ENCODE measurements at regions not wholly inside any gene's neighbourhood (a gene's known extent, or its start where the extent isn't known, plus 50 kb on each side); places are given as distances from the start of the nearest gene placed in this dataset.

DNA sequence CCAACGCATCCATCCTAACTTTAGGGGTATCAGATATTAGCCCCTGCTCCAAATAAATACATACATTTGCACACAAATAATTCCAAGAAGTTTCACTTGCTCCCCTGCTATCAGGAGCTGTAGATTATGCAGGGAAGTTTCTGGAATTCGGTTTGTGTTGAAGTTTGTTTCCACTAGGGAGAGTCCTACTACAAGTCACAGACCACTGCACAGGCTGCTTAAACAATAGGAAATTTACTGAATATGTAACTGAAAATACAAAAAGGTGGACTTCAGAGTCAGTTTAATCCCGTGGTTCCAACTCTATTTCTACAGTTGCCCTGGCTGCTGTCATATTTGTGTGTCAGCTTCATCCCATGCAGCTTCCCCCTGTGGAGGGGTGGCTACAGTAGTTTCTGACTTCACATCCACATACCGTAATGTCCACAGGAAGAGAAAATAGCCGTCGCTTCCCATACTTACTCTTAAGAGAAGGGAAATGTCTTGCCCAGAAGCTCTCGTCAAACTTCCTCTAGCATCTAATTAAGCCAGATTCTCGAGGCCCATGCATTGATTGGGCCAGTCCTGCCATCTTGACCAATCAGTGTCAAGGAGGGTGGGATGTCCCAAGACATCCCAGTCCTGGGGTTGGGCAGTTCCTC is 286.6 kb downstream of the COG6 start:
- DNase-seq, result no peak

DNA sequence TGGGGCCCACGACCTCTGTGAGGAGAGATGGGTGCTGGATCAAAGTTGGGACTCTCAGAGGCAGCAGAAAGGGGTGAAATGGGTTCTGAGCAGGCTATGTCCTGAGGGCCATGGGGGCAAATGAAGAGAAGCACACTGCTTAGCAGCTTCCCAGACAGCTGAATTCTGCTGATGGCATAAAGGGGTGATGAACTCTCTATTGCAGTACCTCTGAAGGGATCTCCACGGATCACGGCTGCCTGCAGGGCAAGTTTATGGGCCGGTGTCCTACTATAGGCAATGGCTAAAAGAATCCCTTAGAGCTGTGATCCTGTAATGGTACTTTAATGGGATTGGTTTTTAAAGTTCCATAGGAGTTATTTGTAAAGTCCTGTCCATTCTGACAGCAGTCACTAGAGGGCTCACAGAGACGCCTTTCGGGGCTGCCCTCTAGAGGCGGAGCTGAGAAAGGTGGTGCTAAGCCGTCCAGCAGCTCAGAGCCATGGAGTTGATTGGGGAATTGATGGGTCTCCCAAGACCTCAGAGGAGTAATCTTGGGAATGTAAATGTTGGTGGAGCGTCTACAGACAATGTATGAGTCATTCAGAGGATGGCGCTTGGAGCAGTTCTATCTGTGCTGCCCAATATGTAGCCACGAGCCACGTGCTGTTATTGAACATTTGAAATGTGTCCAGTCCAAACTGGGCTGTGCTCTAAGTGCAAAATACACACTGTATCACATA is 287.3 kb downstream of the COG6 start:
- DNase-seq, result peak; percentile 55

DNA sequence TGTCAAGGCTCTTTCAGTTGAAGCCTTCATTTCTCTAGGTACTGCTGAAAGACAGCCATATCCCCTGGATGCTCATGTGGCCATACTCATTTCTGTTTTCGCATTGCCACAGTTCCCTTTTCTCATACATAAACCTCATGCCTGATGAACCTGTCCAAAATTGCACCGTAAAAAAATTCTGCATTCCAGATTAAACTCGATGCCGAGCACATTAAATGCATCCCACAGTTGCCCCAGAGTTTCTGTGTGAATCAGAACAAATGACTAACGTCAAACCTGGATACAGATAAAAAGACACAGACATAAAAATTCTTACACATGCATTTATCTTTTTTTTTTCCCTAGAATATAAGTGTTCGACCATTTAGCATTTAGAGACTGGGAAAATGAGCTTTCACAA is 288.2 kb downstream of the COG6 start:
- no peak for DNase-seq

GRCh38 chr13:39945226-39945625 is 289.8 kb downstream of the COG6 start:
- DNase-seq, result no peak

- DNase-seq, result no peak
Observed at GRCh38 chr13:39946769-39947168, 291.3 kb downstream of the COG6 start.

DNA sequence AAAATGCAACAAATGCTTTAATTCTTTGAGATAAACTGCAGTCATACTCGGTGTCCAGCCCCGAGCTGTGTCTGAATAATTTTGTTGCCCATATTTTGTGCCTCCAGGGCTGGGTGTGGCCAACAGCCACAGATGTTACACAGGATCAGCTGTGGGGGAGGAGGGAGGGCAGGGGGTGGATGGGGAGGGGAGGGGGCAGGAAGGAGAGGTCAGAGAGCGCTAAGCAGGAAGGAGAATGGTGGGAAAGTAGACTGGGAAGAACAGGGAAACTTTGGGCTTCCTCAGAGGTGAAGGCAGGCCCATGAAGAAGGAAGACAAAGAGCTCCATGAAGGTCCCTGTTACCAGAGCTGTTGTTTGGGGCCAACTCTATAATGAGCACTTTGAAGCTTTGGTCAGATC is 295.8 kb downstream of the COG6 start:
- no peak for DNase-seq

- no peak for DNase-seq
Observed at GRCh38 chr13:39952249-39953233, 297.1 kb downstream of the COG6 start.

DNA sequence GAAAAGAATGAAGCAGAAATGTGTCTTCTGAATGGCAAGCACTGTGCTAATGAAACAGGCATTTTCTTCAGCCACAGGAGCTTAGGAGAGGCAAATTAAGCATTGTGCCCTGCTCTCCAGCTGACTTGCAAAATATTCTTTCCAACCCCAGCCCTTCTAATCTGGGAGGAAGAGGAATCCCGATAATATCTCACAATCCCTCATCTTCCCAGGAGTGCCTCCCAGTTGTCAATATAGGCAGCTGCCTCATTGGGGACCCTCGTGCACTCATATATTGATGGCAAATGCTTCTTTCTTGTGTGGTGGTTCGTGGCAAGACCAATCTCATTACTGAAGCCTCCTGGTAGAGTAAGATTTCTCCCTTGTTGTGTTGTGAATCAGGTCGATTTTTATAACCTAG is 299.0 kb downstream of the COG6 start:
- DNase-seq, result no peak

- DNase-seq, result no peak
Observed at GRCh38 chr13:39955560-39955959, 300.1 kb downstream of the COG6 start.

DNA sequence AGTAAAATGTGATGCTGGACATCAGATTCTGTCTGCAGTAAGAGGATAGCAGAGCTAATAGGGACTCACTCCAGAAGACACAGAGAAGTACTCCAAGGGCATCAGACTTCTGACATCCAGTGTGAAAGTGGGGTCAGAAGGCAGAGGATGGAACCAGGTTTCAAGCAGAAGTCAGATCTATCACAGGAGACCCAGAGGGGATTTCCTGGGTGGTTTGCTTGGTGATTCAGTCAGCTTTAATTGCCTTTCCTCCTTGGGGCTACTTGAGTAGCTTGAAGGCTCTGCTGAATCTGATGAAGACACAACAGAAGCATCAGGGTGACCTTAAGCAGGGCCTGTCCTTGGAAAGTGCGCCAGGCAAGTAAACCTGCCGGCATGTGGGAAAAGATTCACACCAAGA is 300.6 kb downstream of the COG6 start:
- peak; percentile 11 for DNase-seq

GRCh38 chr13:39957868-39958677 is 302.6 kb downstream of the COG6 start:
- DNase-seq, result no peak

GRCh38 chr13:39959497-39960144 is 304.2 kb downstream of the COG6 start:
- DNase-seq, result no peak

GRCh38 chr13:39960191-39960590 is 304.7 kb downstream of the COG6 start:
- no peak for DNase-seq

DNA sequence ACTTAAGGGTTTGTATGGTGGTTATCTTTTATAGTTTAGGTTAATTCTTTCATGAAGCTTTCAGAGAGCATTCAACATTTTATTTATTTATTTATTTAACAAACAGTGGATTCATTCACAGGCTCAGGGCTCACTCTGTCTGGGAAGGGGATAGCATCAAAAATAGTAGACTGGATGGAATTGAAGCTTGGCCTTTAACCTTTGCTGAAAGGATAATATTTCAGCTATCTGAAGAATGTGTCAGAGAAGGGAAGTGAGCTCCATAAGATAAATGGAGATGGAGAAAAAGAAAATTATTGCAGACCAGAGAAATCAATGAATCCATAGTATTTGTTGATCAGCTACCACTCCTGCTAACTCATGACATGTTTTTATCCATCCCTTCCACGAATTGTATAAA is 305.6 kb downstream of the COG6 start:
- DNase-seq, result no peak

GRCh38 chr13:39963612-39964011 is 308.1 kb downstream of the COG6 start:
- no peak for DNase-seq

DNA sequence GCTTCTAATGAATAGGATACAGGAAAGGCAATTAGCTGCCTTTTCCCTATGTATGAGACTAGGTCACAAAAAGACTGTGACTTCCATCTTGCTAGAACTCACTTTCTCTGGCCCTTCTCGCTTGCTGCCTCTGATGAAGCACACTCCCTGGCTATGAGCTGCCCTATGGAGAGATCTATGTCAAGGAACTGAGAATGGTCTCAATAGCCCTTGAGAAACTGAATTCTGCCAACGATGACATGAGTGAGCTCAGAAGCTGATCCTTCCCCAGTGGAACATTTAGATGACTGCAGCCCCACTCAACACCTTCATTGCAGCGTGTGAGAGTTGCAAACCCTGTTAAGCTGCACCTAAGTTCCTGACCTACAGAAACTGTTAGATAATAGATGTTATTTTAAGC is 309.8 kb downstream of the COG6 start:
- no peak for DNase-seq

DNA sequence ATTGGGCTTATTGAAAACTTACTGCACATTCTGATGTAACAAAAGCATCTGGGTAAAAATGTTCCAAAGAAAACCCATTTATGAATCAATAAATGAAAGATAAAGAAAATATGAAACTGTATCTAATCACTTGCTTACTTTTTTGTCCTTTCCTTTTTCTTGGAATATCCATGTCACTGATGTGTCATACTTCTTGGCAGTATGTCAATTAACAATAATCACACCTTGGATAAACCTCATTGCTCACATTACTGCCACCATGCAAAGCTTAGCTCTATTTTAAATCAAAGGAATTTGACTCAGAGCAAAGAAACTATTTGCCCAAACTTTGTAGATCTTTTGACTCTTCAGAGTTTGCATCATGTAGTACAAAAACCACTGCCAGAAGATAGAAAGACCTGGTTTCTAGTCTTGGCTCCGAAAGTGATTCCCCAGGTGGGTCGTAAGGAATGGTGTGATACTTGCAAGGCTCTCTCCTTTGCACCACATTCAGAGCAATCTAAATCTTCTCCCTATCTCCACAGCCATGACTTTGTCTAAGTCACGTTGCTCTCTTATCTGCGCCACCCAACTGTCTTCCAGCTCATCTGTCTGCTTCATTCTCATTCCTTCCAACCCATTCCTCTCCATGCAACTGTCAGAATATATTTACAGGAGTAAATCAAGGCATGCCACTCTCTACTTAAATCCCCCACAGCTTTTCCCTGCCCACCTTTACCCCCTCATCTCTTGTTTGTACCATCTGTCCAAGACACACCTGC is 311.9 kb downstream of the COG6 start:
- no peak for DNase-seq

DNA sequence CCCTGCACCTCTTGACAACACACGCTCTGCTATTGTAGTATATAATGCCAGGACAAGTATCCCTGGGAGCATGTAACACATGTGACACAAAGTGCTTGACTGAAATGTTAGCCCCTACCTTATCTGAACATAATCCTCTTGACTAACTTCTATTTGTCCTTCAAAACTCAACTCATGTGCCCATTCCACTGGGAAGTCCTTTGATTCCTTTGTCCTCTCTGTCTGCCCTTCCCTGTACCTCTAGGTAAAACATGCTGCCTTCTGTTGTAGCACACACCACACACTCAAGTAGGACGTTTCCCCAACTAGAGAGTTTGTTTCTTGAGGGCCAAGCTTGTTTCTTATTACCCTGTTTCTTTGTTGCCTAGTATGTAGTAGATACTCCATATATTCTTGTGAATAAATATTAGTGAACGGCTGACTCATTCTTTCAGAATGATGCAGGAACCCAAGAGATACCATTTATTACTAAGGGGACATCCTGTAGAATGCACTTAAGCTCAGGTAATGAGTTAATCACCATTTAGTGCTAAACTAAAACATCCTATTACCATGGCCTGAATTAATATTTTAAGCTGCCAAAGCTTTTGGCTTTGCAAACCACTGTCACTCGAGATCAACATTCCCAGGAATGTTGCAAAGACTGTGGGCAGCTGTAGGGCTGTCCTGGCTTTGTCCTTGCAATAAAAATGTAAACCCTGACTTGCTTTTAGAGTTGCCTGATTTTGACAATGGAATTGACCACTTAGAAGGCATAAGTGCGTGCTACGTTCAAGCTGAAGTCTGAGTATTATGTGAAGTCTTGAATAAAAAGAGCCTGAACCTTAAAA is 313.4 kb downstream of the COG6 start:
- no peak for DNase-seq

GRCh38 chr13:39970177-39970846 is 314.9 kb downstream of the COG6 start:
- DNase-seq, result no peak

DNA sequence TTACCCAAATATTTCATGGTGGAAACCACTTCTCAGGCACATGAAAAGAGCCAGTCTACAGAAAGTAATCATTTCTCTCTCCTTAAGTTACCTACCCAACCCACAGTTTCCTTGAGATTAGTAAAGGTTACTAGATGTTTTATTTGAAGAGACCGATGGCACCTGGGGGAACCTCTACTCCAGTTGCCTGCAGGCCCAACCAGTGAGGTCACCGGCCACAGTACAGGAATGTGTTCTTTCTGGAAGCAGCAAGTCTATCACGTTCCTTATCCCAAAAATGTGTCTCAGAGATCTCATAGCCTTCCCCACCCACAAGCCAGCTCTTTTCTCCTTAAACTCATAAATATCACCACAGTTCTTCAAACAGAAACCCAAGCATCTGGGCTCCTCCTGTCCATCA is 316.1 kb downstream of the COG6 start:
- DNase-seq, result no peak

Data from stimulated activated naive CD4-positive, alpha-beta T cell treated with Interleukin-2 at 50 U/mL for 16 hours (primary cell).